OCI-M1 (cell line): ENCODE measurements at regions not wholly inside any gene's neighbourhood (a gene's known extent, or its start where the extent isn't known, plus 50 kb on each side); places are given as distances from the start of the nearest gene placed in this dataset.

Source experiments
- DNase-seq: peaks from one replicate; lab custom pipeline; 2025; lab: John Stamatoyannopoulos, UW

DNA sequence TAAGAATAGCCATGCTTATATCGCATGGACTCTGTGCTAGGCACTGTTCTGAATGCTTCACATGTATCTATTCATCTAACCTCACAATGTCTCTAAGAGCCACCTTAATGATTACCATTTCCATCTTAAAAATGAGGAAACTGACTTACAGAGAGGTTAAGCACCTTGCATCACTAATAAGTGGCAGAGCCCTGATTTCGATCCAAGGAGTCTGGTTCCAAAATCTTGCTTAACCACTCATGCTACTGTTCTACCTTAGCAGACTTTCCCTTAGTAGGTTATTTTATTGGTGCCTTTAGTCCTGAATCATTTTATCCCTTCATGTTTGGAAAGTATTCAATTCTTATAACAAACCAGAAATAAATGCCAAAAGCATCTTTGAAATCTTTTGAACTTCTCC is 89.2 kb upstream of the DCBLD2 start:
- no peak for DNase-seq

DNA sequence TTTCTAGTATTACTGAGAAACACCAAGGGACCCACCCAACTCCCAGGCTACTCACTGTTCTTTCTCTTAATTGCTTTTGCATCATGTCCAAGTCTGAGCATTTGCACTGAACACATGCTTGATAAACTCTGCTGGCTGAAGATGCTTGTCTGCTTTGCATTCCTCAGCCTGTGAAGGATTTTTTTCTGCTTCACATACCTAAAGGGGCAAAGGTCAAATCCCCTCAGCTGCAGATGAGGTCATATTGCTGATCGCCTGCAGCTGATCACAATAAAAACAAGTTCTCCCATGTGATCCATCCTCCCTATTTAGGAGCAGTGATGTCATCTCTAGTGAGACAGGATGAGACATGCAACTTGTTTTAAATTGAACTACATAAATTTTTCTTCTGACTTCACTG is 84.6 kb upstream of the DCBLD2 start:
- peak; percentile 22 for DNase-seq

DNA sequence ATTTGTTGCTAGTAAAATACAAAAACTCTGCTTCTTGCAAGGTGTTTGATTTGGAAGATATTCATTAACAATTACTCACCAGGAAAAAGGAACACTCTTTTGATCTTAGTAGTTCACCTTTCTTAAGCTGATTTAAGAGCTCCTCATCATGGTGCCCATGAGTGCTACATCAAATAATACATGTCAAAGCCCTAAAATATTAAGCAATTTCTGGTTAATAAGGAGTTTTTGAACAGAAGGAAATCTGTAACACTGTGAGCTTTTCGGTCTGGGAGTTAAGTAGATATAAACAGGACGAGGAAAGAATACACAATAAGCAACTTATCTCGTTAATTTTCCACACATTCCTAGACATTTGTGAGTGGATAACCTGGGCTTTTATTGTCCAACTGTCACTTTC is 83.9 kb upstream of the DCBLD2 start:
- DNase-seq: peak; percentile 26

DNA sequence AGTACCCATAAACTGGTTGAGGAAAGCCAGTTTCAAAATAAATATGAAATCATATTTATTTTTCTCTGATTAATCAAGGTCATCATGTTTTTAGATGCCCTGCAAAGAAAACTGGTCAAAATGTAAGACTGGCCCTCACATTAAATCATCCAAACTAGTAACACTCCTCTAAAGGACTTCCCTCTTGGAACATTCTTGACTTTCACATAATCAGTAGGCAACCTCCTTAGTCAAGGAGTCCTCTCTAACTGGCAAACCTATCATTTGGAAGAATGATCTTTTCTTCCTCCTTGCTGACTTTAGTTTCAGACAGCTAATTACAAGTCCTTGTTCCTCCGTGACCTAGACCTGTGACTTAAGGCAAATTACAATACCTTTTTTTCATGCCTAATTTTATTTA is 82.5 kb upstream of the DCBLD2 start:
- no peak for DNase-seq

DNA sequence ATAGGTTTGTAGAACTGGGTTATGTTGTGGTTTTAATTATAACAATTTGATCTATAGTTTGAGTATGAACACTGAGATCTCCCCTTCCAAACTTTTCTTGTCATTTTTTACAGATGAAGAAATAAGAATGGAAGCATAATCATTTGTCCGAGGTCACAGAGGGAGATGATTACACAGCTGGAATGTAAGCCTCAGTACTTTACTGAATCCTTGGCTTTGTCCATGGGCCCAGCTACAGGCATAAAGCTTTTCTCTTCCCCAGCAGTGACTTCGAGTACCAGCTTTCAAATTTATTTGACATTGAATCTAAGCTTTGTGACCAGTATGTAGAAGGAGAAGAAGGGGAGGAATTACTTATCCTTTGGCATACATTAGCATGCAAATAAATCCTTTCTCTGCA is 80.9 kb upstream of the DCBLD2 start:
- no peak for DNase-seq

DNA sequence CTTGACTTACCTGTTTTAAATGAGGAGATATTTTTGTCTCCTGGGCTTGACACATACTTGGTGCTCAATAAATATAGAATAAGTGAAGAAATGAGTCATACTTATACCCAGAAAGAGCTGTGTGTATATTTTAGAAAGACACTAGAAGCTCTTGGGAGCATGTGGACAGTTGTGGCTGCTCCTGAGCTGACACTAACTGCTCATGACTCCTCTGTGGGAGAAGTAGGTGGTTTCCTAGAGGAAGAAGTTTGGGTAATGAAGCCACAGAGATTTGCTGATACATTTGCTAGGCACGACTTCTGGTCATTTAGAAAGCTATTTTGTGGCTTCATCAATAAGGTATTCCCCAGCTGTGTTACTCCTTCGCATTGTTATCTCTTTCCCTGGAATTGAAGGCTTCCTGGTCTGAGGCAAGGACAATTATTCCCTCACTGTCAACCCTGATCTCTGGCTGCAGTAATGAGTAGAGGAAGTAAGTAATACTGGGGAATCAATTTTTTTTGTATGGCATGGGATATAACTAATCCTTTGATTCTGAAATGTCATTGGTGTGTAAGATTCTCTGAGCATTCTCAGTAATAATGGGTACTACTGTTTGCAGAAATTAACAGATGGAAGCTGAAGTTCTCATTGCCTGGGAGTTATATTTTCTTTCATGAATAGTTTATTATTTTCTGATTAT is 79.6 kb upstream of the DCBLD2 start:
- DNase-seq: peak; percentile 61

DNA sequence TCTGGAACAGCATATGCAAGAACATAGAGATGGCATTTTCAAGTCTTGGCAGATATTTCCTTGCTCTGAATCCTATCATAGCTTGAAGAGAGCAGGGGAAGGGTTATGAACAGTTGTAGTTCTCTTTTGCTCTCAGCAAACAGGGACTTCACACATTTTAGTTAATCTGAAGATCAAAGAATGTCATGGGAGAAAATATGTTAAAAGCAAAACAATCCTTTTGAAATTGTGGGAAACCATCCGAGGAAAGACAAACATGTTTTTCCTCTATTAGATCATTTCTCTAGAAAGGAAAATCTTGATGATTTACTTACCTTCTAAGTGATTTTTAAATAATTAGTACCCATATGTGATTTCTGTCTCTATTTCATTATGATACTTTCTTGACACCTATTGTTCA is 77.8 kb upstream of the DCBLD2 start:
- no peak for DNase-seq

DNA sequence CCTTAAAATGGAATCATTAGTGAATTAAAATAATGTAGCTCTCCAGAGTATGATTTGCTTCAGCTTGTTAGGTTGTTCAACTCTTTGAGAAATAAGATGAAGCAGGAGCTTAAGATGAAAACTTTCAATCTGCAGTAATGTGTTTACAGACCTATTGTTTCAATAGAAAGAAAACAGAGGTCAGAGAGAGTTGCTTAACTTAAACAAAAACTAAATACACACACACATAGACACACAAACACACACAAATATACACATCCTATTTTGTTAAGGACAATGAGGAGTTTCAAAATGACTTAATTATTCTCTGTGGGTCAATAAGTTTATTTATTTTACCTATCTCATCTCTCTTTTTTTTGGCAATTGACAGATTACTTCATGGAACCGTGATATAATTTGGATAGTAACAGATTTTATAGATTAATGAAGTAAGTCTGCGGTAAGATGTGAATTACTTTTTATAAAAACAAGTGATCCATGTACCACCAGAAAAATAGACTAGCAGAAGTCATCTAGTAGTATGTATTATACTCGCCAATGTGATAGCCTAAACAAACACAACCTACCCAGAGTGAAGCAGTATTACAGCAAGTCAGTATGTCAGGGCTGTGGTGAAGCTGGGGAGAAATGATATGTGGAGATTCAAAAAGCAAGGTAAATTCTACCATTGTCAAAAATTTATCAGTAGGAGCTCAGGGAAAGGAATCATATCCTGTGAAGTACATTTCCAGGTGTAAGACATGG is 76.7 kb upstream of the DCBLD2 start:
- no peak for DNase-seq

DNA sequence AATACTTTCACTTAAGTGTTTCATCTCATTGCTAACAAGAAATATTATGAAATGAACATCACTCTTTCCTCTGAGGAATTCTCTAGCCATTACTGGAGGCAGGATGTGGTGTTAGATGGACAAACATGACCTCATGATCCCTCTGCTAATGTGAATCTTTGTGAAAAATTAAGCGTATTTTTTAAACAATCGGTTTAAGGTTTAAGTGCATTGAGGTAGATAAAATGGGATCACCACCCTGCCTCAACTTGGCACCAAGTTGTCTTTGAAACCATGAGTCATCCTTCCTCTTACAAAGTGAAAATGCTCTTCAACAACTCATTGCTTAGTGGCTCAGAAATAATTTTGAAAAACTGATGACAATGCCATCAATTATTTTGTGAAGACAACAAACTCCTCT is 76.0 kb upstream of the DCBLD2 start:
- peak; percentile 8 for DNase-seq

DNA sequence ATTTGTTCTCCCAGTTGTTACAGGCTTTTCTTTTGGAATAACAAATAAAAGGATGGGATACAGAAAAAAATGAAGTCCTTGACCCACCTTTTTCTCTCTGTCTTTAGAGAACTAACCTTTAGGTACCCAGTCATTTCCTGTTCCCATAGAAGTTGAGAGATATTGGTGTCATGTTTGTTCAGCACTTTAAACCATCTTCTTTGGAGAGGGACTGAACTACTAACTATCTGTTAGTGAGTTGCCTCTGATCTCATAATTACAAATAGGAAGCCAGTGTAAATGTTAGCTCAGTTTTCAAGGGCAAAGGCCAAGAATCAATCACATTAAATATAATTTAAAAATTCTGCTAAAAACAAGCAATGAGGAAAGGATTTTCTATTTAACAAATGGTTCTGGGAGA is 72.9 kb upstream of the DCBLD2 start:
- DNase-seq: no peak

DNA sequence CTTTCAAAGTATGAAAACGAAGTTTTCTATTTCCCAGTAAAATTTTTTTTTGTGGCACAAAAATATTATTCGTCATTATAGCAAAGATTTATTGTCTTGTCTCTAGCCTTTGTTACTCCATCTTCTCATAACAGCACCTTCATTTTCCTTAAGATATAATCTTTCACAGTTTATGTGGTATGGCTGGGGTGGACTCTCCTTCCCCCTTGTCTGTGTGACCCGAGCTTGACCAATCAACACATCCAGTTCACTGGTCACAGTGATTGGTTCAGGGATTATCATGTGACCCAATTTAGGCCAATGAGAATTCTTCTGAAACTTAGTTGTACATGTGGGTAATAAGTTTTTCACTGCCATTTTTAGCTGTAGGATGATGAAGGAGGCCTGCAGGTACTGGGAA is 71.2 kb upstream of the DCBLD2 start:
- peak; percentile 25 for DNase-seq

DNA sequence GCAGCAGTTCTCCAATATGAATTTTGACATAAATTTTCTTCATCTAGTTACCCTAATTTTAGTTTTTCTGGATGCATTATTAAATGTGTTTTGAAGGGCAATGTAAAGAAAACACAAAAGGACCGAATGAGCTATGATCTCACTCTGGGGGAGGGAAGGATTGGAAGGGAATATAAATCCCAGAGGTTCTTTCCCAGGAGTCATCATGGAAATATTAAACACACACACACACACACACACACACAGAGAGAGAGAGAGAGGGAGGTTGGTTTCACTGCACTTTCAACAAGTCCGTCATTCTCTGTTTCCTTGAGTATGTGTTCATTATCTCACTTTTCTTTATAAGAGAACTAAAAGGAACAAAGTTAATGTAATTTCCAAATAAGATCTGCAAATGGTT is 70.7 kb upstream of the DCBLD2 start:
- no peak for DNase-seq

DNA sequence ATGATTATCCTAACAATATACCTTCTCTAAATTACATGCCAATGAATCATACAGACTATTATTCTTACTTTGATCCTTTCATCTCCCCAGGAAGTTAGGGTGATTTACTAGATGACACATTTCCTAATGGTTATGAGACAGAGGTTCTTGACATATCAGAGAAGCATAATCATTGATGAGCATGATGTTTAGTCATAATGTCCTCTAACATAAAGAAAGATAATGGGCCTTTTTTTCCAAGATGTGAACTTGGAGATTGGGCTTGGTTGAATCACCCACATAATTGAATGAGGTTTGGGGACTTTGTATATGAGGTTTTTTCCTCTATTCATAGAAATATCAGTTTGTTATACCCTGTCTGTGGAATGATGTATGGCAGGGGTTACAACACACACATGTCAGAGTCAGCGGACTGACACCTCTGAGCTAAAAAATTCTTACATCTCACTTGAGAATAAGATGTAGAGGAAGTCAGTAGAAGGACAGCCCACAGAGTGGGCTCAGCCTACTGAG is 69.7 kb upstream of the DCBLD2 start:
- no peak for DNase-seq

DNA sequence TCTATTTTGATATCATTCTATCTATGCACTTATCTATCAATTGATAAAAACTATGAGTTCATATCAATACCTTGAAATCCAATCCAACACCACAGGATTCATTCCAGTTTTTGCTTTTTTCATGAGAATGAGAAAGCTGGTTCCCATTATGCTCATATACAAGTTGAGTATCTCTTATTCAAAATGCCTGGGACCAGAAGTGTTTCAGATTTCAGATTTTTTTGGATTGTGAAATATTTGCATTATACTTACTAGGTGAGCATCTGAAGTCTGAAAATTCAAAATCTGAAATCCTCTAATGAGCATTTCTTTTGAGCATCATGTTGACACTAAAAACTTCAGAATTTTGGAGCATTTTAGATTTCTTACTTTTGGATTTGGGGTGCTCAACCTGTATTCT is 67.8 kb upstream of the DCBLD2 start:
- no peak for DNase-seq

DNA sequence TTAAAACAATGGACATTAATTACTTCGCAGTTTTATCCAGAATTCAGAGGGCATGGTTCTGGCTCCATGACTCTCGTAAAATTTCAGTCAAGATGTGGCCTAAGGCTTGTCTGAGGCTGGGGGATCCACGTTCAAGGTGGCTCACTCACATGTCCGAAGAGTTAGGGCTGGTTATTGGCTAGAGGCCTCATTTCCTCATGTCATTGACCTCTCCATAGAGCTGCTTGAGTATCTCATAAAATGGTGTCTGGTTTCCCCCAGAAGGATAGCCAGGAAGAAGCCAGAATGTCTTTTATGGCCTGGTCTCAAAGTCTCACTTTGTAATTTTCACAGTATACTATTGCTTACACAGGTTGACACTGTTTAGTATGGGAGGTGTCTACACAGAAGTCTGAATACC is 67.3 kb upstream of the DCBLD2 start:
- DNase-seq: no peak

DNA sequence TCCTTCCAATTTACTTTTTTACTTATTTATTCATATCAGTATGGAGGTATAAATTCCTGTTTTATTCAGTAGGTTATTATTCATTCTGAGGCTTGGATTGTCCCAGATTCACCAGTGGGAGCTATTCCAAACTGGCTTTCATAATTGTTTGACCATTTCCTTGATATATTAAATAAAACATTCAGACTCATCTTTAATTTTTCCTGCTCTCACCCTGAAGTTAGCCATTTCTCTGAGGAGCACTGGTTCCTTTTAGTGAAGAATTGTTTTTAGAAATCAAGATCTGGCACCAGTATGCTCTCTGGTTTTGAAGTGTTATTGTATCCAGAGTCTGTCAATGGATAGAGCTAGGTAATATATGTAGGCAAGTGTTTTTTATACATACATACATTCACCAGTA is 66.9 kb upstream of the DCBLD2 start:
- no peak for DNase-seq

DNA sequence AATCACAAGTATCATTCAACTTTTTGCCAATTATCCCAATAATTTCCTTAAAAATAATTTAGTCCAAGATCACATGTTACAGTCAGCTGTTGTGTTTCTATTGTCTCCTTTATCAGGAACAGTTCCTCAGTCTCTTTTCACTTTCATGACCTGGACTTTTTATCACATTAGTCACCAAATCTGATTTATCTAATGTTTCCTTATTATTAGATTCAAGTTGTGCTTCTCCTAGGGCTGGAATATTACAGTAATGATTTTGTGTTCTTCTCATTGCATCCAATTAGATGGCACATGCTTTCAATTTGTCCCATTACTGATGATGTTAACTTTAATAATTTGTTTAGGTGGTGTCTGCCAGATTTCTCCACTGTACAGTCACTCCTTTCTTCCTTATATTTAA is 66.3 kb upstream of the DCBLD2 start:
- no peak for DNase-seq

DNA sequence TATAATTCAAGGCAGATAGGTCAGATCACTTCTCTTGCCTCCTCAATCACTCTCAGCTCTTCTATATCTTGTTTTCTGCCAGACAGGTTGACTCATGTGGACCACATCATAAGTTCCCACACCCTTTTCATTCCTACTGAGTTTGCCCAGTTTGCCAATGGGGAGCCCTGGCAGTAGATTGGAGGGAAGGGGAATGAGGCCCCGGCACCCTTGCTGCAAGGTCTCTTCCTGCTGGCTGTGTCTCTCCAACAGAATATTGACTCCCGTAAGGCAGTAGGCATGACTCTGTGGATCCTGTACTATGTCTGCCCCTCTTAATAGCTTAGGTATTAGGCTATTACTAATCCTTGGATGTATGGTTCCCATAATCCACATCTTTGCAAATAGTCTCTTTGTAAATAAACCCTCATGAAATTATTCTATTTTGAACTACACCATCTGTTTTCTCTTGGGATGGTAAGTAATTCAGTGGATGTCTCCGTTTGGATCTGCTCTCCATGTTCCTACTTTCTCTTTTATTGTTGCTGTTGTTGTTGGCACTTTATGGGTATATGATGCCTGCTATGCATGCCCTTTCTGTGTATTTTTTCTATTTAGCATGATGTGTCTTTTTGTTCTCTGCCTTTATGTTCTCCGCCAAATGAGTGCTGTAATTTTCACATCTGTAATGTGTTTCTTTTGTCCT is 65.5 kb upstream of the DCBLD2 start:
- no peak for DNase-seq

DNA sequence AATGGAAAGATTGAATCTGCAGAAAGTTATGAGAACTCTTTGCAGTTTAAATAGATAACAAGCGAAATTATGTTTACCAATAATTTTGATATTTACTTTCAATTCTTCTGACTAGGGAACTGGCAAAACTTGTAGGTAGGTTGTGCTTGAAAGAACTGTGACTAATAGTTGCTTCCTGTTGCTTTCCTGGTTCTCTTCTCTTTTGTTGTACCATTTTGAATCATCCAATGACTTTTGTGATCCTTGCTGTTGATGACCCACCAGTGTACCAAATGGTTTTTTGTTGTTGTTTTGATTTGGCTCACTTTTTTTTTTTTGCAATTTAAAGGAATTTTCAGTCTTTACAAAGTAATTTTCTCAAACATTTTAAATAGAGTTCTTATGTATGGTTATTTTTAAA is 64.9 kb upstream of the DCBLD2 start:
- DNase-seq: no peak

DNA sequence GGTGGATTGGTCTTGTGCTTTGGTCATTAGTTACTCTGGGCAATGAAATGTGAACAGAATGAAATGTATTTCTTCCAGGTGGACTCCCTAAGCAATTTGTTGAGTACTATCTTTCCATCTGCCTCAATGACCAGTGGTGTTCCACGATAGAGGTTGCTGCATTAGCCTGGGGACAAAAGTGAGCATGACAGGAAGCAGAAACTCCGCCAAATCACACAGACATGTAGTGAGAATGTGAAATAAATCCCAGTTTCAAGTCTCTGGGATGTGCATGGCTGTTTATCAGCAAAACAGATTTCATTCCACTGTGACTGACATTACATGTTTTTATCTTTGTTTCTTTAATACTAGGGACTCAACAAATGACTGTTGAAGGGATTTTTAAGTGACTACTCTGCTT is 63.3 kb upstream of the DCBLD2 start:
- DNase-seq: no peak

DNA sequence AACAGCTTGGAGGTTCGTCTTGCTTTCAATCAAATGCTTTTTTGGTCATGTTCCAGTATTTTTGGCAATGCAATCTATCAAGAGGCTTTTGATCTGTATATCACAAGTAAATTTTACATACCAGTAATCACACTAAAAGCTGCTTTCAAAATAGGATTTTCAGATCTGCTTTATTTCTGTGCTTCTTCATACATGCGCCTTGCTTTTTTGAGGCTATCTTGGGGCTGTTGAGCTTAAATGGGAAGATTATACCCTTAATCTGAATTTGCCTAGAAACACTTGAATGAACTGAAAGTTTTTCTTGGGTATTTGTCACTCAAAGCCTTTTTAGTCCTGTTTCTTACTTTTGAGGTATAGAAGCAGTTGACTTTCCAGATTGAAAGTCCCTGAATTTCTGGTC is 62.1 kb upstream of the DCBLD2 start:
- DNase-seq: no peak

DNA sequence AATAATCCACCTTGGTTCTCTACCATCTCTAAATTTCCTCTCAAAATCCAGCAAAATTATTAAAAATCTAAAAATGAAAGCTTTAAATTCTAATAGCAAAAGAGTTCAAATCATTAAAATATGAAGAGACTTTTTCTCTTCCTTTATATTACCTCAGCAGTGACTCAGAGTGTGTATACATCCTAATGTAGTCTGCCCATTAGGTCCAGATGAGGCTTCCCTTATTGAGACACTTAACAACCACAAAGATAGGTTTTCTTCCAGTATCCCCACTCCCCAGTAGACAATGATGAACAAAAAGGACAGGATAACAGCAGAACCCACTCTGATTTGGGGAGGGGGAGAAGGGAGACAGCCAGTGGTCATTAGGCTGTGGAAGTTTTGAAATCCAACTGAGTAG is 61.5 kb upstream of the DCBLD2 start:
- no peak for DNase-seq
